ENCODE measurements at regions not wholly inside any gene's neighbourhood (a gene's known extent, or its start where the extent isn't known, plus 50 kb on each side); places are given as distances from the start of the nearest gene placed in this dataset.
A peak's percentile ranks its signal among the peaks of the same experiment; 100 is the strongest.

DNA sequence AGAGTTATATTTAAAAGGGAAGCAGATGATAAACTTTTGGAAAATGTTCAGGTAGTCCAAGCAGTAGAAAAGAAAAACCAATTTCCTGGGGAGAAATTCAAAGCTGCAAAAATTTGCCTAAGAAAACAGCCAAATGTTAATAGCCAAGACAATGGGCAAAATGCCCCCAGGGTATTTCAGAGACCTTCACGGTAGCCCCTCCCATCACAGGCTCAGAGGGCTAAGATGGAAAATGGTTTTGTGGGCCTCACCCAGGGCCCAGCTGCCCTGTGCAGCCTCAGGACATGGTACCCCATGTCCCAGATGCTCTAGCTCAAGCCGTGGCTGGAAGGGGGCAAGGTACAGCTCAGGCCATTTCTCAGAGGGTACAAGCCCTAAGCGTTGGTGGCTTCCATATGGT is 391.0 kb downstream of the ZIC4 start:
- peaks cover 0 to 3% (median 0%) of the 10 kb centered on the region in 3 donors for H3K27me3 ChIP-seq (ENCODE audit: insufficient read depth in 3 of 3, low read length in 2 of 3)
- no peak for DNase-seq
- H3K9me3 ChIP-seq: no peaks in the 10 kb centered on the region
- intact Hi-C loops (cut with DNase I): no loop called here
- H3K4me3 ChIP-seq: no peak overlapping the region
- H3K27ac ChIP-seq: no peak overlapping the region
- no peak for ATAC-seq
- H3K4me1 ChIP-seq: no peaks in the 10 kb centered on the region
- TF ChIP-seq, protein P1, sequence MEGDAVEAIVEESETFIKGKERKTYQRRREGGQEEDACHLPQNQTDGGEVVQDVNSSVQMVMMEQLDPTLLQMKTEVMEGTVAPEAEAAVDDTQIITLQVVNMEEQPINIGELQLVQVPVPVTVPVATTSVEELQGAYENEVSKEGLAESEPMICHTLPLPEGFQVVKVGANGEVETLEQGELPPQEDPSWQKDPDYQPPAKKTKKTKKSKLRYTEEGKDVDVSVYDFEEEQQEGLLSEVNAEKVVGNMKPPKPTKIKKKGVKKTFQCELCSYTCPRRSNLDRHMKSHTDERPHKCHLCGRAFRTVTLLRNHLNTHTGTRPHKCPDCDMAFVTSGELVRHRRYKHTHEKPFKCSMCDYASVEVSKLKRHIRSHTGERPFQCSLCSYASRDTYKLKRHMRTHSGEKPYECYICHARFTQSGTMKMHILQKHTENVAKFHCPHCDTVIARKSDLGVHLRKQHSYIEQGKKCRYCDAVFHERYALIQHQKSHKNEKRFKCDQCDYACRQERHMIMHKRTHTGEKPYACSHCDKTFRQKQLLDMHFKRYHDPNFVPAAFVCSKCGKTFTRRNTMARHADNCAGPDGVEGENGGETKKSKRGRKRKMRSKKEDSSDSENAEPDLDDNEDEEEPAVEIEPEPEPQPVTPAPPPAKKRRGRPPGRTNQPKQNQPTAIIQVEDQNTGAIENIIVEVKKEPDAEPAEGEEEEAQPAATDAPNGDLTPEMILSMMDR (IDR thresholded peaks at IDR 0.05): no peak
- WGBS, 3 donors: 75 to 77% (median 76%) methylated on average over 3 of the region's 3 CpGs
- H3K36me3 ChIP-seq (ENCODE audit: insufficient read depth in 1 of 2, low read depth in 1 of 2): no peaks in the 10 kb centered on the region

DNA sequence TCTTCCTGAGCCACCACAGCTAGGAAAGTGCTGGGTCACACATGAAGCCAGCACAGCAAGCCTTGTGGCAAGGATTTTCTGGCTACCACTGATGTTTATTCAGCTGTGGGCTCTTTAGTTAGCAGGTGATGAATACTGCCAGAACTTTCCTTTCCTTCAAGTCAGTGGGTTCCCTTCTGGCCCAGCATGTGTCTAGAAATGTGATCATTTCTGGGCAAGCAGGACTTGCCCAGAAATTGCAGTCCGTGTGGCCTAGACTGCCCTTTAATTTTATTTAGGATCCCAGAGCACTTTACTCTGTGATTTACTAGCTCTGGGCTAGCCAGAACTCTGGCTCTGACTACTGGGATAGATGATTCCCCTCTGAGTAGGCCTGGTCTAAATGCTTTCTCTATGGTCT is 397.5 kb downstream of the ZIC4 start:
- 19 to 36% (median 26%) methylated on average over 1 of the region's 1 CpG for WGBS, 3 donors
- intact Hi-C loops (cut with DNase I): no loop called here
- DNase-seq: no peak

DNA sequence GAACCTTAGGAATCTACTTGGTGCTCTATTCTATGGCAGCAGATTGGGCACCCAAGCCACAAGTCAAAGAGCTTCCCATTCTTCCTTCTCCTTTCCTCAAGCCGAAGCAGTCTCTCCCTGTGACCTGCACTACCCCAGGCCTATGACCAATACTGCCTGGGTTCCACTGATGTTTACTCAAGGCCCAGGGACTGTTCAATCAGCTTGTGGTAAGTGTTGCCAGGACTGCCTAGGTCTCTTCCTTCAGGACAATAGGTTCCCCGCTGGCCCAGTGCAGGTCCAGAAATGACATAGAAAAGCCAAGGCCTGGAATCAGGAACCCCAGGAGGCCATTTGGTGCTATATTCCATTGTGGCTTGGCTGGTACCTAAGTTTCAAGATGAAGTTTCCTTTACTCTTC is 397.9 kb downstream of the ZIC4 start:
- intact Hi-C loops (cut with DNase I): no loop called here
- ATAC-seq: no peak

More for the DNA sequence above, 397.5 kb downstream of the ZIC4 start:
- ATAC-seq: peak in 1 of 4 donors; percentile 34
- no peak overlapping the region for H3K27ac ChIP-seq
- H3K4me1 ChIP-seq: no peaks in the 10 kb centered on the region
- H3K36me3 ChIP-seq (ENCODE audit: insufficient read depth in 1 of 2, low read depth in 1 of 2): no peaks in the 10 kb centered on the region
- TF ChIP-seq, protein P1 (IDR thresholded peaks at IDR 0.05): no peak
- no peaks in the 10 kb centered on the region for H3K27me3 ChIP-seq (ENCODE audit: insufficient read depth in 3 of 3, low read length in 2 of 3)
- no peak overlapping the region for H3K4me3 ChIP-seq
- no peaks in the 10 kb centered on the region for H3K9me3 ChIP-seq

DNA sequence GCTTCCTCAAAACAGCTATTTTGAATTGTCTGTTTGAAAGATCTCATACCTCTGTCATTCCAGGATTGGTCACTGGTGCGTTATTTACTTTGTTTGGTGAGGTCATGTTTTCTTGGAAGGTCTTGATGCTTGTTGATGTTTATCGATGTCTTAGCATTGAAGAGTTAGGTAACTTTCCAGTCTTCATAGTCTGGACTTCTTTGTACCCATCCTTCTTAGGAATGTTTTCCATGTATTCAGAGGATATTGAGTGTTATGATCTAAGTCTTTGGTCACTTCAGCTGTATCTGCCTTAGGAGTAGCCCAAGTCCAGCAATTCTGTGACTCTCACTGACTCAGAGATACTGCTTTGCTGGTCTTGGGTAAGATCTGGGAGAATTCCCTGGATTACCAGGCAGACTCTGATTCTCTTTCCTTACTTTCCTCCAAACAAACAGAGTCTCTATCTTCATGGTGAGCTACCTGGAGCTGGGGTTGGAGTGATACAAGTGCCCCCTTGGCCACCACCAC is 398.6 kb downstream of the ZIC4 start:
- H3K36me3 ChIP-seq (ENCODE audit: insufficient read depth in 1 of 2, low read depth in 1 of 2): no peaks in the 10 kb centered on the region
- intact Hi-C loops (cut with DNase I): no loop called here
- WGBS, 3 donors: 91 to 97% (median 94%) methylated on average over 2 of the region's 2 CpGs
- DNase-seq (no peak), ATAC-seq (no peak)
- TF ChIP-seq, protein P1 (IDR thresholded peaks at IDR 0.05): no peak
- no peaks in the 10 kb centered on the region for H3K27me3 ChIP-seq (ENCODE audit: insufficient read depth in 3 of 3, low read length in 2 of 3)
- no peaks in the 10 kb centered on the region for H3K4me1 ChIP-seq
- no peak overlapping the region for H3K27ac ChIP-seq
- H3K4me3 ChIP-seq: no peak overlapping the region
- H3K9me3 ChIP-seq: no peaks in the 10 kb centered on the region

More for the DNA sequence above, 397.9 kb downstream of the ZIC4 start:
- no peak for DNase-seq
- Histone ChIP-seq H3K4me1 (no peaks in the 10 kb centered on the region), H3K27me3 (ENCODE audit: insufficient read depth in 3 of 3, low read length in 2 of 3) (no peaks in the 10 kb centered on the region), H3K36me3 (ENCODE audit: insufficient read depth in 1 of 2, low read depth in 1 of 2) (no peaks in the 10 kb centered on the region), H3K4me3 (no peak overlapping the region), H3K27ac (no peak overlapping the region), H3K9me3 (no peaks in the 10 kb centered on the region)
- 91 to 96% (median 93%) methylated on average over 2 of the region's 2 CpGs for WGBS, 3 donors
- TF ChIP-seq, protein P1 (IDR thresholded peaks at IDR 0.05): no peak

DNA sequence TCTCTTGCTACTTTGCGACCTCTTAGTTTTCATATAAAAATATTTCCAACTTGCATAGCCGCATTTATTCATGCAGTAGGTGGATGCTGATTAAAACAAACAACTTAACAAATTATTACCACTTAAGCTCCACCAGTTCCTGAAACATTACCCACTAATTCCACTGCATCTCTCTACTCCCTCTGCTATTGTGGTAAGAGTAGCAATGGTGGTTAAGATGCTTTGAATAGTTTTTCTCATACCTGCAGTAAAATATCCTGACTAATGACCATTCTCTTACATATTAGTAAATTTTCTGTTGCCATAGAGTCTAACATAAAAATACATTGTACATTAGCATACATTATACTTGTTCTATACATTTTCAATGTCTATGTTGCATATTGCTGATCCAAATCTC is 397.6 kb upstream of the PLSCR5 start:
- no peak for ATAC-seq
- intact Hi-C loops (cut with DNase I): no loop called here
- TF ChIP-seq, protein P1 (IDR thresholded peaks at IDR 0.05): no peak
- no peak overlapping the region for H3K4me3 ChIP-seq
- DNase-seq: no peak
- no peaks in the 10 kb centered on the region for H3K36me3 ChIP-seq (ENCODE audit: insufficient read depth in 1 of 2, low read depth in 1 of 2)
- H3K27ac ChIP-seq: no peak overlapping the region
- H3K9me3 ChIP-seq: no peaks in the 10 kb centered on the region
- H3K27me3 ChIP-seq (ENCODE audit: insufficient read depth in 3 of 3, low read length in 2 of 3): no peaks in the 10 kb centered on the region
- H3K4me1 ChIP-seq: no peaks in the 10 kb centered on the region
- 94 to 97% (median 95%) methylated on average over 2 of the region's 2 CpGs for WGBS, 3 donors

All from psoas muscle (tissue), 7 donors.